ENCODE measurements at regions not wholly inside any gene's neighbourhood (a gene's known extent, or its start where the extent isn't known, plus 50 kb on each side); places are given as distances from the start of the nearest gene placed in this dataset.

DNA sequence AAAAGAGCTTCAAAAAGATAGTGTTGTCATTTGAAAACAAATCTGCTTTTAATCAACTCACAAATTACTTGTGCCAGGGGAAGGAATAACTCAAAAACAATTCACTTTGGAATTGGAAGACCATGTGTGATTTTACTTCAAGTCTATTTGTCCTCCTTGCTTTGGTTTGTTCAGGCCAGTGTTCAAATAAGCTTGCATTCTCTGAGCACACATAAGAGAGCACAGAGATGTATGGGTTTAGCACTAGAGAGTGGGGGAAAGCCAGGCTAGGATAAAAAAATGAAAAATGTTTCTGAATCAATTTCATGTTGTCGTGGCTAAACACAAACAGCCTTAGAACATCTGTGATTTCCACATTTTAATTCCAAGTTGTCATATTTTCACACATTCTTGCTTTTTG lies 325.7 kb upstream of the LYPLAL1 start:
- no peak for ATAC-seq
- POLR2A ChIA-PET: no interaction called here
- H2AFZ ChIP-seq (ENCODE audit: low read depth, low read length, poor library complexity, severe bottlenecking): no peak overlapping the region
- no peak overlapping the region for H3K4me2 ChIP-seq (ENCODE audit: low read length)
- H3K79me2 ChIP-seq (ENCODE audit: insufficient read depth, low read length): no peaks in the 10 kb centered on the region
- no peak overlapping the region for H3K9ac ChIP-seq (ENCODE audit: low read length)
- no peaks in the 10 kb centered on the region; a peak in 1 of 4 replicates for H3K4me1 ChIP-seq (ENCODE audit: control insufficient read depth in 1 of 2, insufficient read depth in 2 of 2, low read length in 2 of 2)
- TF ChIP-seq FOSL1 (IDR thresholded peaks at IDR 0.05; ENCODE audit: low read depth): no peak
- TF ChIP-seq SIN3A (IDR thresholded peaks at IDR 0.05; ENCODE audit: low read depth): no peak
- no peak for TF ChIP-seq TCF7L2 (IDR thresholded peaks at IDR 0.05; ENCODE audit: borderline replicate concordance, extremely low read depth, insufficient read depth, insufficient read length)
- no peak for TF ChIP-seq CEBPB (IDR thresholded peaks at IDR 0.05; ENCODE audit: low read depth)
- no peak for TF ChIP-seq MAX (IDR thresholded peaks at IDR 0.05)
- TF ChIP-seq ZFX (IDR thresholded peaks at IDR 0.05): no peak
- no peak for TF ChIP-seq SRF (IDR thresholded peaks at IDR 0.05; ENCODE audit: low read depth)
- TF ChIP-seq EZH2phosphoT487 (IDR thresholded peaks at IDR 0.05; ENCODE audit: borderline replicate concordance): no peak
- TF ChIP-seq JUND (IDR thresholded peaks at IDR 0.05): no peak
- no peaks in the 10 kb centered on the region for H3K9me3 ChIP-seq (ENCODE audit: control insufficient read depth in 1 of 2, insufficient read depth in 1 of 2, low read depth in 1 of 2, low read length in 2 of 2)
- no peaks in the 10 kb centered on the region for H4K20me1 ChIP-seq (ENCODE audit: insufficient read depth)
- H3K27ac ChIP-seq (ENCODE audit: low read depth, low read length): no peak overlapping the region
- CTCF ChIA-PET: no interaction called here
- no TSS peak for BruUV-seq (replicated peaks)
- no peaks in the 10 kb centered on the region for H3K9me2 ChIP-seq (ENCODE audit: insufficient read depth)
- no peaks in the 10 kb centered on the region for H3K27me3 ChIP-seq (ENCODE audit: insufficient read depth, low read length)
- no peak overlapping the region for H3K4me3 ChIP-seq (replicated peaks in 1 of 2; ENCODE audit: low read depth in 1 of 2, low read length in 2 of 2)
- intact Hi-C loops (cut with micrococcal nuclease): no loop called here
- no peaks in the 10 kb centered on the region for H3K36me3 ChIP-seq (ENCODE audit: control insufficient read depth in 1 of 2, insufficient read depth in 2 of 2, low read length in 2 of 2)
- DNase-seq (ENCODE audit: low read depth, low spot score): no peak
- RAD21 ChIA-PET (ENCODE audit: low non-redundant PET in 1 of 2, low total read pairs in 2 of 2, uncharacterized antibody in 2 of 2, unreplicated experiment in 2 of 2): no interaction called here

DNA sequence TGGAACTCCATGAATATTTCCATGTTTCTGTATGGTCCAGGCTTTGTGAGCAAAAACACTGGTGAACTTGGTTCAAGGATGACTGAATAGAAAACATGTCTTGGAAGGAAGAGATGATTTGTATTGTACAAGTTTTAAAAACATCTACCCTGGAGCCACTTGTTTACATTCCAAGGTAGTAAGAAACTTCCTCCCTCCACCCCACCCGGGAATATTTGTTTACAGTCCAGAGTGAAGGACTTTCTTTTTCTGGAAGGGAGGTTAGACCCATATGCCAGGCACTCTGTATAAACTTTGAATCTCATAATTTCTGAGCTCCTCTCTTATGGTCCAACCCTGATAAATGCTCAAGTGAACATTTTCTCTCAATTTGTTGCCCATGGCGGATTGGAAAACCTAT lies 323.3 kb upstream of the LYPLAL1 start:
- Histone ChIP-seq H3K4me2 (ENCODE audit: low read length) (no peak overlapping the region), H3K27me3 (ENCODE audit: insufficient read depth, low read length) (no peaks in the 10 kb centered on the region), H3K4me3 (replicated peaks in 1 of 2; ENCODE audit: low read depth in 1 of 2, low read length in 2 of 2) (no peak overlapping the region), H3K9ac (ENCODE audit: low read length) (no peak overlapping the region), H3K9me3 (ENCODE audit: control insufficient read depth in 1 of 2, insufficient read depth in 1 of 2, low read depth in 1 of 2, low read length in 2 of 2) (no peaks in the 10 kb centered on the region), H2AFZ (ENCODE audit: low read depth, low read length, poor library complexity, severe bottlenecking) (peak overlapping the region; percentile 41), H3K79me2 (ENCODE audit: insufficient read depth, low read length) (no peaks in the 10 kb centered on the region), H3K36me3 (ENCODE audit: control insufficient read depth in 1 of 2, insufficient read depth in 2 of 2, low read length in 2 of 2) (no peaks in the 10 kb centered on the region), H3K27ac (ENCODE audit: low read depth, low read length) (no peak overlapping the region), H3K9me2 (ENCODE audit: insufficient read depth) (no peaks in the 10 kb centered on the region), H3K4me1 (ENCODE audit: control insufficient read depth in 1 of 2, insufficient read depth in 2 of 2, low read length in 2 of 2) (no peaks in the 10 kb centered on the region; a peak in 1 of 4 replicates), H4K20me1 (ENCODE audit: insufficient read depth) (no peaks in the 10 kb centered on the region)
- RAD21 ChIA-PET (ENCODE audit: low non-redundant PET in 1 of 2, low total read pairs in 2 of 2, uncharacterized antibody in 2 of 2, unreplicated experiment in 2 of 2): no interaction called here
- intact Hi-C loops (cut with micrococcal nuclease): no loop called here
- TF ChIP-seq ZBTB33 (IDR thresholded peaks at IDR 0.05; ENCODE audit: extremely low read depth, insufficient replicate concordance, low read length): no peak
- no peak for TF ChIP-seq ZFX (IDR thresholded peaks at IDR 0.05)
- no peak for TF ChIP-seq SIN3A (IDR thresholded peaks at IDR 0.05; ENCODE audit: low read depth)
- no peak for TF ChIP-seq EZH2 (IDR thresholded peaks at IDR 0.05)
- no peak for TF ChIP-seq ATF3 (IDR thresholded peaks at IDR 0.05)
- TF ChIP-seq EZH2phosphoT487 (IDR thresholded peaks at IDR 0.05; ENCODE audit: borderline replicate concordance): no peak
- no peak for TF ChIP-seq SP1 (IDR thresholded peaks at IDR 0.05; ENCODE audit: low read depth)
- no peak for TF ChIP-seq FOSL1 (IDR thresholded peaks at IDR 0.05; ENCODE audit: low read depth)
- no peak for TF ChIP-seq TCF7L2 (IDR thresholded peaks at IDR 0.05; ENCODE audit: borderline replicate concordance, extremely low read depth, insufficient read depth, insufficient read length)
- CTCF ChIA-PET: no interaction called here
- DNase-seq (ENCODE audit: low read depth, low spot score) (no peak), ATAC-seq (no peak)
- POLR2A ChIA-PET: no interaction called here
- no TSS peak for BruUV-seq (replicated peaks)
